ENCODE measurements at regions not wholly inside any gene's neighbourhood (a gene's known extent, or its start where the extent isn't known, plus 50 kb on each side); places are given as distances from the start of the nearest gene placed in this dataset.

DNA sequence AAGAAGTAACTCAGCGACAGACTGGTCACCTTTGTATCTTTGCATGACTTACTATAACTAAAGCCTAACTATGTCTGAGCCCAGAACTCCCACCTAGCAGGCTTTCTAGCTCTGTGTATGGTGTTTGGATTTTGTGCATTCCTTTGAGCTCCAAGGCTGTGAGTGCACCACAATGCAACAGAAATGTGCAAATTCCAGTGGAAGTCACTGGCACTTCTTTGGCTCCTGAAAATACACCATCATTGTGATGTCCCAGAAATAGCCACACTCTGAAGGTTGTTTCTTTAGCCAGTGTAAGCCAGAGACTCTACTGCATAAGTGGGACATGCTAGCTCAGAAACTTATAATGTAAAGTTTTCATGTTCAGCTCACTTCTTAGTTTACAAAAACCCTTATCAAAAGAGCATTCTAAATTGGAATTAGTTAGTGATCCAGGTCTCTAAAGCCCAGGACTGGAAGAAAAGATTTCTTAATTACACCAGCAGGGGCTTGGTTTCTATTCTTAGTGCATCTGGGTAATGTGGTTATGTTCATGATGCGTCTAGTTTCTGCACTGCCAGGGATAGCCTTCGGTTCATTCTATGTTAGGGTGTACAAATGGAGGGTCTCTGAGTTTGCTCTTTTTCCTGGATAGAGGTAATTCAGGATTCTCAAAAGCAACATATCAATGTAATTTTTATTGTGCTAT, 1239.5 kb upstream of the ZEB2 start:
- TF ChIP-seq EZH2 (IDR thresholded peaks at IDR 0.05; ENCODE audit: low read depth) = no peak
- TF ChIP-seq, protein P1, sequence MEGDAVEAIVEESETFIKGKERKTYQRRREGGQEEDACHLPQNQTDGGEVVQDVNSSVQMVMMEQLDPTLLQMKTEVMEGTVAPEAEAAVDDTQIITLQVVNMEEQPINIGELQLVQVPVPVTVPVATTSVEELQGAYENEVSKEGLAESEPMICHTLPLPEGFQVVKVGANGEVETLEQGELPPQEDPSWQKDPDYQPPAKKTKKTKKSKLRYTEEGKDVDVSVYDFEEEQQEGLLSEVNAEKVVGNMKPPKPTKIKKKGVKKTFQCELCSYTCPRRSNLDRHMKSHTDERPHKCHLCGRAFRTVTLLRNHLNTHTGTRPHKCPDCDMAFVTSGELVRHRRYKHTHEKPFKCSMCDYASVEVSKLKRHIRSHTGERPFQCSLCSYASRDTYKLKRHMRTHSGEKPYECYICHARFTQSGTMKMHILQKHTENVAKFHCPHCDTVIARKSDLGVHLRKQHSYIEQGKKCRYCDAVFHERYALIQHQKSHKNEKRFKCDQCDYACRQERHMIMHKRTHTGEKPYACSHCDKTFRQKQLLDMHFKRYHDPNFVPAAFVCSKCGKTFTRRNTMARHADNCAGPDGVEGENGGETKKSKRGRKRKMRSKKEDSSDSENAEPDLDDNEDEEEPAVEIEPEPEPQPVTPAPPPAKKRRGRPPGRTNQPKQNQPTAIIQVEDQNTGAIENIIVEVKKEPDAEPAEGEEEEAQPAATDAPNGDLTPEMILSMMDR (conservative IDR thresholded peaks at IDR 0.05) = no peak

DNA sequence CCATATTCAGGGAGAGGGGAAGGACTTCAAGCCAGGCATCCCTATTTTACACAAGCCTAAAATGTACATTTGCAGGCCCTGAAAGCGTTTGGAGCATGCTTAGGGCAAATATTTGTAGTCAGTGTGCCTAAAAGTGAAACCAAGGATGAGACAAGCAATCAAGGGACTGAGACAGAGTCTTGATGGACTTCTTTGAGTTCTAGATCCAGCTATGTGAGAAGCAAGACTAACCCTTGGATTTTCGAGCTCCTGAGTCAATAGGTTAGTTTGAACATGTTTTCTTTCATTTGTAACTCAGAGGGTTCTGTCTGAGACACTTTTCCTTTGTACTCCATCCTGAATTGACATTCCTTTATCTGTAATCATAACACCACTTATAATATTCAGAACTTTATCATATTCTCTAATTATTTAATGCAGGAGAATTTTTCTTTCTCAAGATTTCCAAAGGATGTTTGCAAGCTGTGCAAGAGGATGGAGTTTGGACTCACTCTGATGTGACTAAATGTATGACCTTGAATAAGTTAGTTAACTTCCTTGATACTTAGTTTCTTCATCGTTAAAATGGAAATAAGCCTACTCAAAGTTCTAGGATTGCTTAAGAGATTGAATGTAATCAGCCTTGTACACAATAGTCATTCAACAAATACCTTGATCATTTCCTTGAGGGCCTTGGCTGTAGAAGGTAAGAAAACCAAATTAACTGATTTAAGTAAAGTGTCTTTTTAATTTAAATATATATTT, 1237.8 kb upstream of the ZEB2 start:
- ChIA-PET POLR2A (ENCODE audit: unreplicated experiment) (no interaction called here), CTCF (no interaction called here)
- no peak overlapping the region for H3K4me3 ChIP-seq
- no peaks in the 10 kb centered on the region for H4K20me1 ChIP-seq (ENCODE audit: insufficient read depth)
- intact Hi-C loops (cut with micrococcal nuclease; ENCODE audit: unreplicated experiment) = loop anchor here (10.0 kb wide), 1 partner anchor 557 kb away; no protein-coding TSS in a partner anchor
- H3K9me3 ChIP-seq (ENCODE audit: insufficient read depth, low read depth) = no peaks in the 10 kb centered on the region
- H3K27ac ChIP-seq = no peak overlapping the region
- H3K4me2 ChIP-seq = no peak overlapping the region
- no peaks in the 10 kb centered on the region for H3K9me2 ChIP-seq (ENCODE audit: insufficient read depth)
- TF ChIP-seq, protein P1 (conservative IDR thresholded peaks at IDR 0.05) = no peak
- TF ChIP-seq EZH2 (IDR thresholded peaks at IDR 0.05; ENCODE audit: low read depth) = no peak
- no peaks in the 10 kb centered on the region for H3K4me1 ChIP-seq (replicated peaks; ENCODE audit: insufficient read depth)
- BruUV-seq (replicated peaks) = no TSS peak
- 0 out of 2 replicates have a peak overlapping the region, but pooled peaks have one; percentile 66 for H2AFZ ChIP-seq
- DNase-seq = no peak
- no peaks in the 10 kb centered on the region for H3K79me2 ChIP-seq (ENCODE audit: low read depth)
- H3K27me3 ChIP-seq (ENCODE audit: insufficient read depth, low read depth) = no peaks in the 10 kb centered on the region
- H3K36me3 ChIP-seq (ENCODE audit: low read depth) = no peaks in the 10 kb centered on the region
- no peaks in the 10 kb centered on the region for H3F3A ChIP-seq (ENCODE audit: insufficient read depth, low read depth)

More for the DNA sequence above, 1239.5 kb upstream of the ZEB2 start:
- H3K4me2 ChIP-seq = no peak overlapping the region
- intact Hi-C loops (cut with micrococcal nuclease; ENCODE audit: unreplicated experiment) = loop anchor here (10.0 kb wide), 1 partner anchor 555 kb away; no protein-coding TSS in a partner anchor
- no peak overlapping the region for H3K27ac ChIP-seq
- H4K20me1 ChIP-seq (ENCODE audit: insufficient read depth) = no peaks in the 10 kb centered on the region
- no peaks in the 10 kb centered on the region for H3F3A ChIP-seq (ENCODE audit: insufficient read depth, low read depth)
- H3K36me3 ChIP-seq (ENCODE audit: low read depth) = no peaks in the 10 kb centered on the region
- ChIA-PET POLR2A (ENCODE audit: unreplicated experiment) (no interaction called here), CTCF (no interaction called here)
- no peak for DNase-seq
- no TSS peak for BruUV-seq (replicated peaks)
- no peak overlapping the region for H3K4me3 ChIP-seq
- peak overlapping the region; percentile 11; the same call in 1 of the 2 replicates for H2AFZ ChIP-seq
- H3K9me2 ChIP-seq (ENCODE audit: insufficient read depth) = no peaks in the 10 kb centered on the region
- H3K9me3 ChIP-seq (ENCODE audit: insufficient read depth, low read depth) = no peaks in the 10 kb centered on the region
- no peaks in the 10 kb centered on the region for H3K79me2 ChIP-seq (ENCODE audit: low read depth)
- no peaks in the 10 kb centered on the region for H3K27me3 ChIP-seq (ENCODE audit: insufficient read depth, low read depth)
- H3K4me1 ChIP-seq (replicated peaks; ENCODE audit: insufficient read depth) = no peaks in the 10 kb centered on the region

DNA sequence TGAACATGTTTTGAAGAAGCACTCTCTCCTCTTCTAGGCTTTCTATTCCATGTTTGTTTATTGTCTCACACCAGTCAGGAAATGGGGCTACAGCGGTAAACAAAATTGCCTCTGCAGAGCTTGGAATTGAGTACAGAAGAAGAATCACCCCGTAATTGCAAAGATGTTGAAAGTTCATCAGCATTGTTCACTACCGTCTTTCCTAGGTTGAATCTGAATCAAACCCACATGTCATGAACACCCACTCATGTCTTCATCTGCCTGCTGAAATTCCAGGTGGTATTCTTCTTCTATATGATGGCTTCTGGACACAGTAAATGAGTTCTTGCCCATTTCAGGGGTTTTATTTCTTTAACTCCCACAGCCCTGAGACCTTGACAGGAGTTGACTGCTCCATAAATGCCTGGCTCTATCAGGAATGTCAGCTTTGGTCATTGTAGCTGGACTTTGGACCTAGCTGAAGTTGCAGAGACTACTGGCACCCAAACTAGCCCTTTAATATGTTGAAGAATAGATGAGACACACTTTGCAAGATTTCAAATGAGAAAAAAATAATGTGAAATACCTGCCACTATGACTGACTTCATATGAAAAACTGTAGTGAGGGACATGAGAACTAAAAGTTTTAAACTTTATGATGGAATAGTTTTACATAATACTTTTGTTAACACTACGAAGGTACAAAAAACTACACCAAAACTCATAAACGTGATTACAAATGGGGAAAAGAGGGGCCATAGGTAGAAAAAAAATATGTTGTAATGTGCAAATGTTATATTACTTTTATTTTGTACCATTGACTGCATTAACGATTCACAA, 1235.3 kb upstream of the ZEB2 start:
- Histone ChIP-seq H3K27me3 (ENCODE audit: insufficient read depth, low read depth) (no peaks in the 10 kb centered on the region), H3K9me3 (ENCODE audit: insufficient read depth, low read depth) (no peaks in the 10 kb centered on the region; the same call in 1 of the 2 replicates), H3K4me1 (replicated peaks; ENCODE audit: insufficient read depth) (no peaks in the 10 kb centered on the region), H3K36me3 (ENCODE audit: low read depth) (no peaks in the 10 kb centered on the region), H3K79me2 (ENCODE audit: low read depth) (no peaks in the 10 kb centered on the region), H4K20me1 (ENCODE audit: insufficient read depth) (no peaks in the 10 kb centered on the region), H3K9me2 (ENCODE audit: insufficient read depth) (no peaks in the 10 kb centered on the region), H2AFZ (no peak overlapping the region), H3K27ac (no peak overlapping the region), H3F3A (ENCODE audit: insufficient read depth, low read depth) (no peaks in the 10 kb centered on the region), H3K4me3 (no peak overlapping the region), H3K4me2 (no peak overlapping the region)
- ChIA-PET POLR2A (ENCODE audit: unreplicated experiment) (no interaction called here), CTCF (no interaction called here)
- intact Hi-C loops (cut with micrococcal nuclease; ENCODE audit: unreplicated experiment) = loop anchor here (10.0 kb wide), 1 partner anchor 560 kb away; no protein-coding TSS in a partner anchor
- DNase-seq = no peak
- BruUV-seq (replicated peaks) = no TSS peak
- TF ChIP-seq EZH2 (IDR thresholded peaks at IDR 0.05; ENCODE audit: low read depth) = no peak
- TF ChIP-seq, protein P1 (conservative IDR thresholded peaks at IDR 0.05) = no peak
